ENCODE measurements at regions not wholly inside any gene's neighbourhood (a gene's known extent, or its start where the extent isn't known, plus 50 kb on each side); places are given as distances from the start of the nearest gene placed in this dataset.

- no peaks in the 10 kb centered on the region for H3K27me3 Mint-ChIP-seq
- no peaks in the 10 kb centered on the region for H3K4me1 Mint-ChIP-seq
- no peak for DNase-seq
- no peaks in the 10 kb centered on the region for H3K36me3 Mint-ChIP-seq (ENCODE audit: low read depth)
- H3K4me3 Mint-ChIP-seq = no peak overlapping the region
- intact Hi-C loops (cut with micrococcal nuclease) = no loop called here
- H3K9me3 Mint-ChIP-seq = no peaks in the 10 kb centered on the region
- H3K27ac Mint-ChIP-seq = no peak overlapping the region
Observed at GRCh38 chr4:64582492-64582891, 173.2 kb upstream of the TECRL start.

DNA sequence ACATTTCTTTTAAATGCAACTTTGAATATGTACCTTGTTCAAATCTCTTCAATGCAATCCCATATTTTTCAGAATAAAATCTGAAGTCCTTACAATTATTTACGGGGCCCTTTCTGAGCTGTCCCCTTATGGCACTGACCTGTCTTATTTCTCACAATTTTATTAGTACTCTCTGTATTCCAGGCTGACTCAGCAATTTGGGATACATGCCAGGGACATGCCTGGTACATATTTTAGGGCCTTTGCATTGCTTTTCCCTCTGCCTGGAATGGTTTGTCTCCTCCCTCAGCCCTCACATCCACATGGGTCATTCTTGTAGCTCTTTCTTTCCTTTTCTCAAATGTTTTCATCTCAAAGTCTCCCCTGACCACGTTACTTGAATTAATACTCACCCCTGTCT, 172.2 kb upstream of the TECRL start:
- intact Hi-C loops (cut with micrococcal nuclease) = no loop called here
- H3K4me1 Mint-ChIP-seq = no peaks in the 10 kb centered on the region
- H3K36me3 Mint-ChIP-seq (ENCODE audit: low read depth) = no peaks in the 10 kb centered on the region
- DNase-seq = no peak
- H3K4me3 Mint-ChIP-seq = no peak overlapping the region
- H3K27ac Mint-ChIP-seq = no peak overlapping the region
- no peaks in the 10 kb centered on the region for H3K27me3 Mint-ChIP-seq
- no peaks in the 10 kb centered on the region for H3K9me3 Mint-ChIP-seq

DNA sequence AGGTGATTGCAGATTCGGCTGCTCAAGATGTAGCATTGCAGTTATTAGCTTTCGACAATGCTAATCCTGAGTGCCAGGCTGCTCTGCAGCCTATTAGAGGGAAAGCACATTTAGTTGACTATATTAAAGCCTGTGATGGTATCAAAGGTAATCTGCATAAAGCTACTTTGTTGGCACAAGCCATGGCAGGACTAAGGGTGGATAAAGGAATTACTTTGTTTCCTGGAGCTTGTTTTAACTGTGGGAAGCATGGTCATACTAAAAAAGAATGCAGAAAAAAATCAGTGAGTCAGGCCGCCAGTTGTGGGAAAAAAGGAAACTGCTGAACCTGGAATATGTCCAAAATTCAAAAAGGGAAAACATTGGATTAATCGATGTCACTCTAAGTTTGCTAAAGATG, 154.9 kb upstream of the TECRL start:
- H3K9me3 Mint-ChIP-seq = no peaks in the 10 kb centered on the region
- H3K4me1 Mint-ChIP-seq = no peaks in the 10 kb centered on the region
- intact Hi-C loops (cut with micrococcal nuclease) = no loop called here
- no peak overlapping the region for H3K4me3 Mint-ChIP-seq
- no peaks in the 10 kb centered on the region for H3K27me3 Mint-ChIP-seq
- H3K27ac Mint-ChIP-seq = no peak overlapping the region
- H3K36me3 Mint-ChIP-seq (ENCODE audit: low read depth) = no peaks in the 10 kb centered on the region
- no peak for DNase-seq

- no peak overlapping the region for H3K27ac Mint-ChIP-seq
- no peak for DNase-seq
- no peaks in the 10 kb centered on the region for H3K9me3 Mint-ChIP-seq
- no peak overlapping the region for H3K4me3 Mint-ChIP-seq
- no peaks in the 10 kb centered on the region for H3K27me3 Mint-ChIP-seq
- no peaks in the 10 kb centered on the region for H3K36me3 Mint-ChIP-seq (ENCODE audit: low read depth)
- intact Hi-C loops (cut with micrococcal nuclease) = no loop called here
- H3K4me1 Mint-ChIP-seq = no peaks in the 10 kb centered on the region
Observed at GRCh38 chr4:64559571-64559970, 150.3 kb upstream of the TECRL start.

GRCh38 chr4:64551125-64551524, 141.9 kb upstream of the TECRL start:
- no peaks in the 10 kb centered on the region for H3K36me3 Mint-ChIP-seq (ENCODE audit: low read depth)
- H3K9me3 Mint-ChIP-seq = no peaks in the 10 kb centered on the region
- no peaks in the 10 kb centered on the region for H3K27me3 Mint-ChIP-seq
- no peak for DNase-seq
- H3K4me1 Mint-ChIP-seq = no peaks in the 10 kb centered on the region
- intact Hi-C loops (cut with micrococcal nuclease) = no loop called here
- H3K27ac Mint-ChIP-seq = no peak overlapping the region
- H3K4me3 Mint-ChIP-seq = no peak overlapping the region

GRCh38 chr4:64545593-64545992, 136.3 kb upstream of the TECRL start:
- H3K27ac Mint-ChIP-seq = no peak overlapping the region
- intact Hi-C loops (cut with micrococcal nuclease) = no loop called here
- no peaks in the 10 kb centered on the region for H3K27me3 Mint-ChIP-seq

GRCh38 chr4:64539234-64539849, 130.1 kb upstream of the TECRL start:
- no peaks in the 10 kb centered on the region for H3K27me3 Mint-ChIP-seq
- no peak overlapping the region for H3K4me3 Mint-ChIP-seq
- H3K9me3 Mint-ChIP-seq = no peaks in the 10 kb centered on the region
- intact Hi-C loops (cut with micrococcal nuclease) = loop anchor here (1.0 kb wide), 1 partner anchor 381 kb away; no protein-coding TSS in a partner anchor
- H3K36me3 Mint-ChIP-seq (ENCODE audit: low read depth) = no peaks in the 10 kb centered on the region
- DNase-seq = peak; percentile 77
- no peaks in the 10 kb centered on the region for H3K4me1 Mint-ChIP-seq
- no peak overlapping the region for H3K27ac Mint-ChIP-seq

More at GRCh38 chr4:64545593-64545992, 136.3 kb upstream of the TECRL start:
- no peak for DNase-seq
- no peaks in the 10 kb centered on the region for H3K4me1 Mint-ChIP-seq
- no peaks in the 10 kb centered on the region for H3K36me3 Mint-ChIP-seq (ENCODE audit: low read depth)
- H3K9me3 Mint-ChIP-seq = no peaks in the 10 kb centered on the region
- no peak overlapping the region for H3K4me3 Mint-ChIP-seq

GRCh38 chr4:64538219-64538618, 129.0 kb upstream of the TECRL start:
- intact Hi-C loops (cut with micrococcal nuclease) = no loop called here
- Mint-ChIP-seq H3K4me1 (no peaks in the 10 kb centered on the region), H3K4me3 (no peak overlapping the region), H3K9me3 (no peaks in the 10 kb centered on the region), H3K27me3 (no peaks in the 10 kb centered on the region), H3K36me3 (ENCODE audit: low read depth) (no peaks in the 10 kb centered on the region), H3K27ac (no peak overlapping the region)
- DNase-seq = no peak

- Mint-ChIP-seq H3K27ac (no peak overlapping the region), H3K4me1 (no peaks in the 10 kb centered on the region), H3K27me3 (no peaks in the 10 kb centered on the region), H3K9me3 (no peaks in the 10 kb centered on the region), H3K4me3 (no peak overlapping the region), H3K36me3 (ENCODE audit: low read depth) (no peaks in the 10 kb centered on the region)
- intact Hi-C loops (cut with micrococcal nuclease) = no loop called here
- no peak for DNase-seq
Observed at GRCh38 chr4:64533637-64534036, 124.4 kb upstream of the TECRL start.

- Mint-ChIP-seq H3K9me3 (no peaks in the 10 kb centered on the region), H3K4me1 (no peaks in the 10 kb centered on the region), H3K27ac (no peak overlapping the region), H3K27me3 (no peaks in the 10 kb centered on the region), H3K4me3 (no peak overlapping the region), H3K36me3 (ENCODE audit: low read depth) (no peaks in the 10 kb centered on the region)
- no peak for DNase-seq
- intact Hi-C loops (cut with micrococcal nuclease) = no loop called here
Observed at GRCh38 chr4:64533159-64533558, 123.9 kb upstream of the TECRL start.

- Mint-ChIP-seq H3K36me3 (ENCODE audit: low read depth) (no peaks in the 10 kb centered on the region), H3K4me1 (no peaks in the 10 kb centered on the region), H3K27me3 (no peaks in the 10 kb centered on the region), H3K9me3 (no peaks in the 10 kb centered on the region), H3K4me3 (no peak overlapping the region), H3K27ac (no peak overlapping the region)
- intact Hi-C loops (cut with micrococcal nuclease) = no loop called here
- no peak for DNase-seq
Observed at GRCh38 chr4:64520421-64520820, 111.2 kb upstream of the TECRL start.

DNA sequence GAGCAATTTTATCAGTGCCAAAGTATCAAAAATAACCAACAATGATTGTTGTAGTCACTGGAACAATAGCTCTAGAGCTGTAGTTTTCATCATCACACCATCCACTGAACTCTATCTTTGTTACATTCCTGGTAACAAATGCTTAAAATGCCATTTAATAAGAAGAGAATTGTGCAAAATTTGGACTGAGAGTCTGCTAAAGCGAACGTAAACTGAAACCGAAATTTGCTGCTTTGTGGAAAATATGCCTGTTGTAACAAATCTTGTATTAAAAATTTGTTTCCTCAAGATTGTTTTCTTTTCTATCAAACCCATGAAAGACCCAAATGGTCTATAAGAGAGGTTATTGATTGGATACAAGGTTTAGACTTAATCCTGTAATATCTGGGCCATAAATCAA, 109.3 kb upstream of the TECRL start:
- Mint-ChIP-seq H3K4me3 (no peak overlapping the region), H3K27me3 (no peaks in the 10 kb centered on the region), H3K4me1 (no peaks in the 10 kb centered on the region), H3K36me3 (ENCODE audit: low read depth) (no peaks in the 10 kb centered on the region), H3K9me3 (no peaks in the 10 kb centered on the region), H3K27ac (no peak overlapping the region)
- intact Hi-C loops (cut with micrococcal nuclease) = no loop called here
- DNase-seq = no peak

DNA sequence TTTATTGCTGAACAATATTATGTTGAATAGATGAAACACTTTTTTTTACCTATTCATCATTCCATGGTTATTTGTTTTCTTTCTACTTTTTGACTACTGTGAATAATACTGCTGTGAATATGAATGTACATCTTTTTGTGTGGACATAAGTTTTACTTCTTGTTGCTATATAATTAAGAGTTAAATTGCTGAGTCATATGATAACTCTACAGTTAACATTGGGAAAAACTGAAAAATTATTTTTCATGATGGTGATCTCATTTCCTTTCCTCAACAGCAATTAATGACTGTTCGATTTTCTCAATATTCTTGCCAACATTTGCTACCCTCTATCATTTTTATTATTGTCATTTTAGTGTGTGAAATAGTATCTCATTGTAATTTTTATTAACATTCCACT, 106.9 kb upstream of the TECRL start:
- no peak for DNase-seq
- H3K9me3 Mint-ChIP-seq = no peaks in the 10 kb centered on the region
- no peaks in the 10 kb centered on the region for H3K27me3 Mint-ChIP-seq
- no peak overlapping the region for H3K4me3 Mint-ChIP-seq
- H3K36me3 Mint-ChIP-seq (ENCODE audit: low read depth) = no peaks in the 10 kb centered on the region
- intact Hi-C loops (cut with micrococcal nuclease) = no loop called here
- no peak overlapping the region for H3K27ac Mint-ChIP-seq
- no peaks in the 10 kb centered on the region for H3K4me1 Mint-ChIP-seq

- no peak for DNase-seq
- Mint-ChIP-seq H3K27me3 (no peaks in the 10 kb centered on the region), H3K9me3 (no peaks in the 10 kb centered on the region), H3K36me3 (ENCODE audit: low read depth) (no peaks in the 10 kb centered on the region), H3K4me1 (no peaks in the 10 kb centered on the region), H3K27ac (no peak overlapping the region), H3K4me3 (no peak overlapping the region)
- intact Hi-C loops (cut with micrococcal nuclease) = no loop called here
Observed at GRCh38 chr4:64508089-64508488, 98.8 kb upstream of the TECRL start.

DNA sequence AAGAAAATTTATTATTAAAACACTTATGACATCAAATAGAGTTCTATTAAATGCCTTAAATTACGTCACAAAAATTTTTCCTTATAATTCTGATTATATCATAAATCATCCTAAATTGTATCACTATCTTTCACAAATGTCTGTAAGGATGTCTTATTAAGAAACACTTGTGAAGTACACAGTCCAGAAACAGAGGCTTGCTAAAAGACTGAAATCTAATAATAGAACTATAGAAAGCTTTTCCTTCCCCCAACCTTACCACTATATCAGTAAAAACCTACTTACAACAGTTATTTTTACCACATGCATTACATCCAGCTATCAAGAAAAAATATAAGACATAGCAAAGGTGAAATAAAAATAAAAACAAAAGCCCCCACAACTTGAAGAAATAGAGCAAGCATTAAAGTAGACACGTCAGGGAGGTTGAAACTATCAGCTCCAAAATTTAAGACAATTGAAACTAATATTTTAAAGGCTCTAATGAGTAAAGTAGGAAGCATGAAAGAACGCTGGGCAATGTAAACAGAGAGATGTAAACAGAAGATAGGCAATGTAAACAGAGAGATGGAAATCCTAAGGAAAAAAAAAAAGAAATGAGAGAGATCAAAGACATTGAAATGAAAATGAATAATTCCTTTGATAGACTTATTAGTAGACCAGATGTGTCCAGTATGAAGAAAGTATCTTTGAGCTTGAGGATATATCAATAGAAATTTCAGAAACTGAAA, 94.9 kb upstream of the TECRL start:
- Mint-ChIP-seq H3K27ac (no peak overlapping the region), H3K4me3 (no peak overlapping the region), H3K9me3 (no peaks in the 10 kb centered on the region), H3K4me1 (no peaks in the 10 kb centered on the region), H3K36me3 (ENCODE audit: low read depth) (no peaks in the 10 kb centered on the region), H3K27me3 (no peaks in the 10 kb centered on the region)
- intact Hi-C loops (cut with micrococcal nuclease) = no loop called here
- DNase-seq = no peak
